Thyroid gland (tissue), 4 donors: ENCODE measurements at regions not wholly inside any gene's neighbourhood (a gene's known extent, or its start where the extent isn't known, plus 50 kb on each side); places are given as distances from the start of the nearest gene placed in this dataset.

ENCODE experiments used
- DNase-seq, 2 donors: peaks; one replicate each; pipeline ENCODE4 v3.0.0-alpha.2; 2019
- H3K27ac ChIP-seq, 3 donors: fragments of 200-600 bp; sonication (generic); 1 replicate in 2 of 3; 2 replicates in 1 of 3; pipeline ENCODE4 v1.5.1; 2016 to 2019; ENCODE audit warnings: mild to moderate bottlenecking in 1 of 3, moderate library complexity in 1 of 3
- H3K27me3 ChIP-seq: fragments of 200-600 bp; sonication (generic); one replicate; pipeline ENCODE4 v1.5.1; 2019
- H3K36me3 ChIP-seq, 2 donors: fragments of 200-600 bp; sonication (generic); one replicate each; pipeline ENCODE4 v1.5.1; 2016 to 2019
- H3K4me1 ChIP-seq, 2 donors: fragments of 200-600 bp; sonication (generic); one replicate each; pipeline ENCODE4 v1.5.1; 2017 to 2019
- H3K4me3 ChIP-seq, 3 donors: fragments of 200-600 bp; sonication (generic); replicated peaks in 1 of 3; 1 replicate in 2 of 3; 2 replicates in 1 of 3; pipeline ENCODE4 v1.5.1; 2016; ENCODE audit warnings: mild to moderate bottlenecking in 1 of 3
- H3K9me3 ChIP-seq: fragments of 200-600 bp; sonication (generic); one replicate; pipeline ENCODE4 v1.5.1; 2017
- POLR2A ChIP-seq, 2 donors: fragments of 450-650 bp; IDR thresholded peaks; one replicate each; pipeline ENCODE4 v1.6.1; 2017; ENCODE audit warnings: antibody characterized with exemption in 2 of 2, mild to moderate bottlenecking in 2 of 2, moderate library complexity in 1 of 2
- WGBS, 2 donors: methylation state at CpG; one replicate each; pipeline ENCODE4 v1.1.5; 2017; 5-methylcytosine and 5-hydroxymethylcytosine counted together
- intact Hi-C: fragments of 100-400 bp; cut with DNase I; formaldehyde crosslinking; loops from one replicate; pipeline ENCODE4 v1.15.1; 2023
- TF ChIP-seq, protein P1 (sequence below), 6 experiments: fragments of 200-600 bp in 3 of 6; fragments of 450-650 bp in 3 of 6; sonication (generic) in 3 of 6; IDR thresholded peaks; one replicate each; pipeline ENCODE4 v1.5.1; 2016 to 2019; ENCODE audit warnings: antibody characterized with exemption in 6 of 6, mild to moderate bottlenecking in 2 of 6, inconsistent platforms in 1 of 6, moderate library complexity in 1 of 6

DNA sequence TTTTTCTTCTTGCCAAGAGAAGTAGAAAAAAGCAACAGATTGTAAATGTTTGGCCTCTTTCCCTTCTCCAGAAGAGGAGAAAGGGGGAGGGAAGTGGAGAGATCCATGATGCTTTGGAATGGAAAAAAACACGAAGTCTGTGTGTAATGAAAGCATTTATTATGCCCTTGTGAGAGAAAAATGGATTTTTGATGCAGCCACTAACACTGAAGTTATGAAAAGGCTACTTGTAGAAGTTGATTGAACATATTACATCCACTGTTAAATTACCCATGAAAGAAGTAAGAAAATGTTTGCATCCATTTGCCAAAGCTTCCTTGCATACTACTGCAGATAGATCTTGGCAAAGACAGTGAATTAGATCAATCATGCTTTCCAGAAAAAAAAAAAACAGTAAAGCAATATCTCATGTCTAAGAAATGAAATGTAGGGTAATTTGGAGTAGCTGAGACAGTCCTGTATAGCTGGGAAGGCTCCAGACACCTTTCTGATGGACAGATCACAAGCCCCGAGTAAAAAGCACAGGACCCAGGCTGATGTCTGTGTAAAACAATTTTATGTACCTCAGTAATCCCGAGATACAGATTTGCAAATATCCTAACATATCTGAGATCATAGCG, 295.5 kb downstream of the PLOD2 start:
- 61 to 66% methylated on average over 4 of the region's 4 CpGs for WGBS, 2 donors
- intact Hi-C loops: no loop called here
- no peak overlapping the region for H3K4me3 ChIP-seq
- H3K36me3 ChIP-seq: no peaks in the 10 kb centered on the region
- no peaks in the 10 kb centered on the region for H3K9me3 ChIP-seq
- no peak overlapping the region for H3K27ac ChIP-seq
- DNase-seq: no peak
- no peak for TF ChIP-seq POLR2A (IDR thresholded peaks at IDR 0.05)
- TF ChIP-seq, protein P1, sequence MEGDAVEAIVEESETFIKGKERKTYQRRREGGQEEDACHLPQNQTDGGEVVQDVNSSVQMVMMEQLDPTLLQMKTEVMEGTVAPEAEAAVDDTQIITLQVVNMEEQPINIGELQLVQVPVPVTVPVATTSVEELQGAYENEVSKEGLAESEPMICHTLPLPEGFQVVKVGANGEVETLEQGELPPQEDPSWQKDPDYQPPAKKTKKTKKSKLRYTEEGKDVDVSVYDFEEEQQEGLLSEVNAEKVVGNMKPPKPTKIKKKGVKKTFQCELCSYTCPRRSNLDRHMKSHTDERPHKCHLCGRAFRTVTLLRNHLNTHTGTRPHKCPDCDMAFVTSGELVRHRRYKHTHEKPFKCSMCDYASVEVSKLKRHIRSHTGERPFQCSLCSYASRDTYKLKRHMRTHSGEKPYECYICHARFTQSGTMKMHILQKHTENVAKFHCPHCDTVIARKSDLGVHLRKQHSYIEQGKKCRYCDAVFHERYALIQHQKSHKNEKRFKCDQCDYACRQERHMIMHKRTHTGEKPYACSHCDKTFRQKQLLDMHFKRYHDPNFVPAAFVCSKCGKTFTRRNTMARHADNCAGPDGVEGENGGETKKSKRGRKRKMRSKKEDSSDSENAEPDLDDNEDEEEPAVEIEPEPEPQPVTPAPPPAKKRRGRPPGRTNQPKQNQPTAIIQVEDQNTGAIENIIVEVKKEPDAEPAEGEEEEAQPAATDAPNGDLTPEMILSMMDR (IDR thresholded peaks at IDR 0.05): no peak
- no peaks in the 10 kb centered on the region for H3K4me1 ChIP-seq
- H3K27me3 ChIP-seq: no peaks in the 10 kb centered on the region

DNA sequence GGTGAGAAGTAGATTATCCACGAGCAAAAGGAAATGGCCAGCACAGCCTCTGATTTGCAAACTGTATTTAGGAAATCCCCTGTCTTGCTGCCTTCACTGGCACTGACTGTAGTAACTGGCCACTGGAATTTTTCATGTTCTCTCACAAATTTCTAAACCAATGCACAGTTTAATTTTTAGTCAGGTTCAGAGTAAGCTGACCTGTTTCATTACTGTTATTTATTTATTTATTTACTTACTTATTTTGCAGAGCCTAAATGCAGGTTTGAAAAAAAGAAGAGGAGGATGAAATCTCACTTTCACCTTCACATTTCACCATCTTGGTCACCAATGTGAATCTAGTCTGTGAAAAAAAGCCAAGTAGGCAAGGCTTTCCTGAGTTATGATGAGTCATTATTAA, 291.0 kb downstream of the PLOD2 start:
- intact Hi-C loops: no loop called here
- Histone ChIP-seq H3K4me3 (no peak overlapping the region), H3K9me3 (no peaks in the 10 kb centered on the region), H3K27me3 (no peaks in the 10 kb centered on the region), H3K36me3 (no peaks in the 10 kb centered on the region), H3K27ac (no peak overlapping the region), H3K4me1 (no peaks in the 10 kb centered on the region)
- no peak for DNase-seq
- WGBS, 2 donors: 65 to 73% methylated on average over 1 of the region's 1 CpG
- TF ChIP-seq POLR2A (IDR thresholded peaks at IDR 0.05): no peak
- TF ChIP-seq, protein P1 (IDR thresholded peaks at IDR 0.05): no peak

DNA sequence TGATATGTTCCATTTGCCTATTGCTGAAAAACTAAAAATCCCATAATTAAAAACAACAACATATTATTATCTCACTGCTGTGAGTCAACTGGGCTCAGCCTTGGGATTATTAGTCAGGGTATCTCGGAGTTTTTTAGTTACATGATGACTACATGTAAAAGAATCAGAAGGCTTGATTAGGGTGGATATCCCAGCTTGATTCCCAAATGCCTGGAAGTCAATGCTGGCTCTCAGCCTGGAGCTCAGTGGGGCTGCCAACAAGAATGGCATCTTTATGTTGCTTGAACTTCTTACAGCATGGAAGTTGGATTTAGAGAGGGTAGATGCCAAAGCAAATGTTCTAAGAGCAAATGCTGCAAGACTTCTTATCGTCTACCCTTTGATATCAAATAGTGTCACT, 278.5 kb downstream of the PLOD2 start:
- 77 to 84% methylated on average over 2 of the region's 2 CpGs for WGBS, 2 donors
- Histone ChIP-seq H3K27me3 (no peaks in the 10 kb centered on the region), H3K27ac (no peak overlapping the region), H3K4me1 (no peaks in the 10 kb centered on the region), H3K4me3 (no peak overlapping the region), H3K36me3 (no peaks in the 10 kb centered on the region), H3K9me3 (no peaks in the 10 kb centered on the region)
- intact Hi-C loops: no loop called here
- no peak for DNase-seq
- TF ChIP-seq, protein P1 (IDR thresholded peaks at IDR 0.05): no peak
- no peak for TF ChIP-seq POLR2A (IDR thresholded peaks at IDR 0.05)

DNA sequence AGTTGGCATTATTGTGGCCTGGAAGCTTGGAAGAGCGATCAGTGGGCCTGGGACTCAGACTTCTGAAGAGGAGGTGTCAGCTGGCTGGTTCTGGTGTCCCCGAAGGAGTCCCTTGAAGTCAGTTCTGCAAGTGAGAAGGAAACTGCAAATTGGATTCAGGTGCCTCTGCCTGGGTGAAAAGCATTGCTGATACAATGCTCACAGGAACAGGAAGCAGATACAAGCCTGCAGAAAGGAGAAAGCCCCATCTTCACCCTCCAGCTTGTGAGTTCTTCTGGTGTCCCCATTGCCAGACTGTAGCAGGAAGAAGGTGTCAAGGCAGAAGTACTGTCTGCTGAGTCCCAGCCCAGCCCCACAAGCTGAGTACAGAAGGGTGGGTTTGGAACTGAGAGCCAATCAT, 271.3 kb downstream of the PLOD2 start:
- TF ChIP-seq, protein P1 (IDR thresholded peaks at IDR 0.05): no peak
- no peak for TF ChIP-seq POLR2A (IDR thresholded peaks at IDR 0.05)
- H3K4me1 ChIP-seq: no peaks in the 10 kb centered on the region
- intact Hi-C loops: no loop called here
- H3K27me3 ChIP-seq: no peaks in the 10 kb centered on the region
- no peaks in the 10 kb centered on the region for H3K9me3 ChIP-seq
- H3K36me3 ChIP-seq: no peaks in the 10 kb centered on the region
- DNase-seq: no peak
- WGBS, 2 donors: 58 to 62% methylated on average over 2 of the region's 2 CpGs
- H3K4me3 ChIP-seq: no peak overlapping the region
- no peak overlapping the region for H3K27ac ChIP-seq

DNA sequence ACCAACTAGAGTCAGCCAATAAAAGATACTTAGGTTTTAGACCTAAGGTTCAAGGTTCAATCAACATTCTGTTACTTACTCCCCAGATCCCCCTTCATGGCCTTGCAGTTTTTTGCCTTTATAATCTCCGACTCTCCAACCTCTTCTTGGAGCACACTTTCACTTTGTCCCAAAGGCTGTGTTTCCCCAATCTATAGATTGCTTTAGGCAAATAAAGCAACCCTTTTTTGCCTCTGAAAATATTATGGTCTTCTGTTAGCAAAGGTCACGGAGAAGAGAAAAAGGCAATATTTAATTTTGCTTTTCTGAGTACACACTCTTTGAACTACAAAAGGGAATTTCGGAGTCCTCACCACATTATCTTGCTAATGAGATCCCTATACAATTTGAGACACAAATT, 268.1 kb downstream of the PLOD2 start:
- 86 to 91% methylated on average over 3 of the region's 3 CpGs for WGBS, 2 donors

More for the DNA sequence above, 268.1 kb downstream of the PLOD2 start:
- H3K4me1 ChIP-seq: no peaks in the 10 kb centered on the region
- TF ChIP-seq, protein P1 (IDR thresholded peaks at IDR 0.05): no peak
- TF ChIP-seq POLR2A (IDR thresholded peaks at IDR 0.05): no peak
- no peaks in the 10 kb centered on the region for H3K9me3 ChIP-seq
- intact Hi-C loops: no loop called here
- no peak overlapping the region for H3K4me3 ChIP-seq
- H3K27me3 ChIP-seq: no peaks in the 10 kb centered on the region
- no peaks in the 10 kb centered on the region for H3K36me3 ChIP-seq
- DNase-seq: no peak
- no peak overlapping the region for H3K27ac ChIP-seq
